ENCODE measurements at regions not wholly inside any gene's neighbourhood (a gene's known extent, or its start where the extent isn't known, plus 50 kb on each side); places are given as distances from the start of the nearest gene placed in this dataset.

DNA sequence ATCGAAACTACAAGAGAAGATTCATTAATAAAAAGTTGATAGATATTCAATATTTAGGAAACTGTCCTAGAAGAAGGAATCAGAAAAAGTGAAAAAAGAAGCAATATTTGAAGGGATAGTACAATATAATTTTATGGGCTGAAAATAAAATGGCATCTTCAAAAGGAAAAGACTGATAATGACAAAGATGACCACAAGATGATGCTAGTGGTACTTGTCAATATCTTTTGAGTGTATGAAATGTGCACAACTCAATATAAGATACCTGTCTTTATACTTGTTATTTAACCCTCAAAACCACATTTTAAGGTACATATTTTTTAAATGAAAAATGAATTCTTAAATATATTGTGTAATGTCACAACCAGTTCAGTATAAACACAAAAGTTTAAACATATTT, 1059.6 kb upstream of the RAG2 start:
- no peak for DNase-seq

- no peak for DNase-seq
These were observed 1049.7 kb upstream of the RAG2 start for GRCh38 chr11:37647767-37648166.

GRCh38 chr11:37643968-37644367, 1045.9 kb upstream of the RAG2 start:
- DNase-seq: no peak

- DNase-seq: no peak
These were observed 1044.3 kb upstream of the RAG2 start for GRCh38 chr11:37642296-37642695.

DNA sequence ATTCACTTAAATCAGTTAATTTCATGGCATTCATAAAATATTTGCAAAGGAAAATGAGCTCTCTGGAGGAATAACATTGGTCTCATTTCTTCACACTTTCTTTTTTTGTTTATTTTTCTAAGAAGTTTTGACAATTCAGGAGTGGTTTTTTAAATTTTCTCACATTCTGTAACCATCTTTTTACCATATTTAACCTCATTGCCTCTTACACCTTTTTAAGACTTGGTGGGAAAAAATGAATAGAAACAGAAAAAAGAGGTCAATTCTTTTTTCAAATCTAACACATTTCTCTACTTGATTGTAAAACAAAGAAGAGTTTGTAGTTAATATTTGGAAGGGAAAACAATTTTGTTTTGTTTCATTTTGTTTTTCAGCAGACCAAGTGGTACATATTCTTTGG, 1034.7 kb upstream of the RAG2 start:
- no peak for DNase-seq

GRCh38 chr11:37630866-37631265, 1032.8 kb upstream of the RAG2 start:
- DNase-seq: no peak

GRCh38 chr11:37623778-37624177, 1025.7 kb upstream of the RAG2 start:
- no peak for DNase-seq

DNA sequence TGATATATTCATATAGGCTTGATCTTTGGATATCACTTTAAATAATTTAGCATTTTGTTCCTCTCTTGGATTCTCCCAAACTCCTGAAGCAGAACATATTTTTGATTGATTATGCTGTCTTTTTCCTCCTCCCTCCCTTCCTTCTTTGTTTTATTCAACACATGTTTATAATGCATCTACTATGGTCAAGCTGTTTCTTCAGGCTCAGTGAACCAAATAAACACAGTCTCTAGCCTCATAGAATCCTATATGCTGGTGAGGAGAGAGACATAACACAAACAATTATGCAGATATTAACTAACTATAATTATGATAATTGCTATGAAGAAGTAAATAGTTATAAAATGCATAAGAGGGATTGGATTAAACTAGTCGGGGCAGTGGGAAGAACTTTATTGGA, 1023.6 kb upstream of the RAG2 start:
- no peak for DNase-seq

DNA sequence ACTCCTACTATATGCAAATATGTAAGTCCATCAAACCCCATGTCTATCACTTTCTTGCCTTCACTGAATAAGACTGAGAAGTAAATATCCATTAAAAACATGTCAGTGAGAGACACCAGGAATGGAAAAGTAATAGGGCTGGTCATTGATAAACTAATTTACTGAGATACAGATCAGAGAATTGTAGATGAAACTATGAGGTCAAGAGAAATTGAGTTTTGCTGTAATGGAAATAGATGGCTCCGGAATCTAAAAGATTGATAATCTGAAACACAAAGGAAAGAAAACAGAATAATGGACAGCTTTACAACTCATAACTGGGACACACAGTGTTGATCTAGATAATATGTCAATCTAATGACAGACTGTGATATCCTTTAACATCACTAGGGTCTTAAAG, 1018.3 kb upstream of the RAG2 start:
- DNase-seq: no peak

- DNase-seq: no peak
These were observed 1015.0 kb upstream of the RAG2 start for GRCh38 chr11:37613031-37613430.

- DNase-seq: no peak
These were observed 1014.1 kb upstream of the RAG2 start for GRCh38 chr11:37612146-37612545.

DNA sequence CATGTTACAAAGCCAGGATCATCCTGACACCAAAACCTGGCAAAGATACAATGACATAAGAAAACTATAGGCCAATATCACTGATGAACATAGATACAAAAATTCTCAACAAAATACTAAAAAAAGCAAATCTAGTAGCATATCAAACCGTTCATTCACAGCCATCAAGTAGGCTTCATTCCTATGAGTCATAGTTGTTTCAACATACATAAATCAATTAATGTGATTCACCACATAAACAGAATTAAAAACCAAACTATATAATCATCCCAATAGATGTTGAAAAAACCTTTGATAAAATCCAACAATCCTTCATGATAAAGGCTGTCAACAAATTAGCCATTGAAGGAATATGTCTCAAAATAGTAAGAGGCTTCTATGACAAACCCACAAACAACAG, 1007.2 kb upstream of the RAG2 start:
- no peak for DNase-seq

DNA sequence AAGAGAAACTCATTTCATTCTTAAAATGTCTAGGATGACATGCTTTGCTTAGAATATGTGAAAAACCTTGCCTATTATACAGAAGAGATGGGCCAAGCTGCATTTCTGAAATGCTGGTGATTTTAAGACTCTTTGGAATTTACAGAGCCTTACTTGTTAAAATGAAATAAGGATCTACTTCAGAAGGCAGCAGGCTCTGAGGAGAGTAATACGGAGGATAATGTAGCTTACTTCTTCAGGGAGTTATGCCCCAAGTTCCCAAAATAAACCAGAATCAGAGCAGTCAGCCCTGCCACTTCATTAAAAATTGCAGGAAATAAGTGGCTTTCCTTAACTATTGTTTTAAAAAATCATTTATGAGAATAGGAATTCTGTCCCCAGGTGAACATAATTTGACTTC, 1000.3 kb upstream of the RAG2 start:
- DNase-seq: no peak

DNA sequence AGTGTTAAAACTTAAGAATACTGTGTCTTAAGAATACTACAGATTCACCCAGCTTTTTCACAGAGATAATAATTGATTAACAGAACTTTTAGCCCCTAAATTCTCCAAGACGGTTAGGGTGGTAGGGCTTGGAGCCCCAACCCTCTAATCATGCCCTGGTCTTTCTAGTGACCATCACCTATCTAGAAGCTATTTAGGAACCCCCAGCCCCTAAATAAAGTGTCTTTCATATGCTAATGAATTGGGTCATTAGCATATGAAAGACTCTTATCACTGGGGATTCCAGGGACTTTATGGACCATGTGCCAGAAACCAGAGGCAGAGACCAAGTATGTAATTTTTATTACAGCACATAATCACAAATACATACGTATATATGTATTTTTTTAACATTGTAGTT, 999.7 kb upstream of the RAG2 start:
- DNase-seq: no peak

- DNase-seq: no peak
These were observed 997.8 kb upstream of the RAG2 start for GRCh38 chr11:37595845-37596244.

DNA sequence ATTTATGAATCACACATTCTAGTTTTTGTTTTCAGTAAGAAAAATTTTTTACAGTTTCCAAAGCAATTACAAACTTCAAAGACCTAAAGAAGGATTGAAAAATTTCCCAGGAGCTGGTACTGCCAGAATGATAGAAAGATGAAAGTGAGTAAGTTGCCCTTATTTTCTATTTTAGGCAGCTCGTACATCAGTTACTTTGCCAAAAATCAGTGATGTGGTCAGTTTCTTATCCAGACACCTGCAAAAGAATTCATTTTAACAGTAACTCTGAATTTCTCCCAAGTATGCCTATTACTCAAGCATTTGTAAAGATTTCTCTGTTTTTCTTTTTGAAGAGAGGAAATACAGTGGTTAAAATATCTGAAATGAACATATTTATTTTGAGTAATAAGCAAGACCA, 976.3 kb upstream of the RAG2 start:
- no peak for DNase-seq

GRCh38 chr11:37572491-37573171, 974.6 kb upstream of the RAG2 start:
- DNase-seq: no peak

DNA sequence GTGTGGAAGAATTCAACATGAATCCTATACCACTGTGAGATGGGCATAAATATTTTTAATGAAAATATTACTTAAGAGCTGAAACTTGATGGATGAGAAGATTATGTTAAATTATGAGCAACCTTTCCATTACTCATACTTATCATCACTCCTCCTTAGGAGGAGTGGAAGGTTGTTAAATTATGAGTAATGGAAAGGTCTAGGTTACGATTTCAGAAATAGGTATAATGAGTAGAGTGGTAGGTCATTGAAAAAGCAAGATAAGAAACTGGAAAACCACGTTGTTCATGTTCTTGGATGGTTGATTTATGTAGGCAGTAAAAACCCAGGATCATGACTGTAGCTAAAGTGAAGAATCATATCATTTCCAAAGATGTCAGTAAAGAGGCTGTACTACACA, 973.2 kb upstream of the RAG2 start:
- no peak for DNase-seq

DNA sequence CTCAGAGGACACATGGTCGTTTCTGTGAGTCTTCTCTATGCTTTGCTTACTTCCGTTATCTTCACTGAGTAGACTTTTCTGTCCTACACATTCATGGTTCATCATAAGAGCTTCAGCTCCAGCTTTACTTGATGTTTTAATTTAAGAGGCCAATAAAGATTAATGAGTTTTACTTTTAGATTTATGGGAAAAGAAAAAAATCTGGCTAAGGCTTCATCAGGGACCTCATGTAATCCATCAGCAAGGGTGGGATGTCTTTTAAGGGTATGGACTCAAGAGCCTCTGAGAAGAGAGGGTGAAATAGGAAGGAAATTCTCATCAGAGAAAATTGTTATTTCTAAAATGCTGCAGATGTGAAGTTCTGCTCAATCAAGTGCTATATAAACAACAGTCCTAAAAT, 963.0 kb upstream of the RAG2 start:
- no peak for DNase-seq

DNA sequence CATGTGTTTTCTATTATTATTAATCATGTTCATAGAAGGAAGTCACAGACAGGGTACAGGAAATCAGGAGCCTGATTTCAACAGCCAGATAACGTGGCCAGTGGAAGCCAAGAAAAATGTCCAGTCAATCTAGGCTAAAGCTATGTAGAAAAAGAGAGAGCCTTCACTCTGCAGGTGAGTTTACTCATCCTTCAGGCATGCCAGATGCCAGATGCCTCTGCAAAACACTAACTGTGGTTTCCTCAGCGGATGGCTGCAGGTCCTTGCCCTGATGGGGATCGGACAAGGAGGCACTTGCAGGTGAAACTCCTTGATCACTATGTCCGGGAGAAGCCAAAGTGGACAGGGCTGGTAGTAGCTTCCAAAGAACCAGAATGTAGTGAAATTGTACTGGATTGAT, 962.3 kb upstream of the RAG2 start:
- DNase-seq: no peak

DNA sequence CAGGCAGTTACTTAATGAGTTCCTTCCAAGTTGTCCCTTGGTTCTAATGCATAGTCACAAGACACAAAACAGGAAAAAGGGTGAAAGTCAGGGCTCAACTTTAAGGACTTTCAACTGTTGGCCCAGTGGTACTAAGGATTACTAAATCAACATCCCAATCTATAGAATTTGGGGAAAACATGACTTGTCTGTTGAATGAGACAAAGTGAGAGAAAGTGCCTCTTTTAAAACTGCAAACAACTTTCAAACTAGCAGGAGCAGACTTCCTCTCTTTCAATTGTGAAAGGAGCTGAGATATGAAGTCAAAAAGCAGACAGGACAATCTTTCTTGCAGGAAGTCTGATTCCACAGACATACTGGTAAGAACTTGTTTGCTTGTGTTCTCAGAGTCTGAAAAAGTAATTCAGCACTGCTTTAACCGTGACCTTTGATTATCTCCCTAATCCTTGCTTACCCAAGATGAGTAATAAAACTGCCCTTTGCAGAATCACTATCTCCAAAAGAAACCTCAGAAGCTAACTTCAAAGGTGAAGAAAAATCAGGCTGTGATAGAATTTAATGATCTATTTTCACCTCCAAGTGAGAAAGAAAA, 960.7 kb upstream of the RAG2 start:
- DNase-seq: no peak

DNA sequence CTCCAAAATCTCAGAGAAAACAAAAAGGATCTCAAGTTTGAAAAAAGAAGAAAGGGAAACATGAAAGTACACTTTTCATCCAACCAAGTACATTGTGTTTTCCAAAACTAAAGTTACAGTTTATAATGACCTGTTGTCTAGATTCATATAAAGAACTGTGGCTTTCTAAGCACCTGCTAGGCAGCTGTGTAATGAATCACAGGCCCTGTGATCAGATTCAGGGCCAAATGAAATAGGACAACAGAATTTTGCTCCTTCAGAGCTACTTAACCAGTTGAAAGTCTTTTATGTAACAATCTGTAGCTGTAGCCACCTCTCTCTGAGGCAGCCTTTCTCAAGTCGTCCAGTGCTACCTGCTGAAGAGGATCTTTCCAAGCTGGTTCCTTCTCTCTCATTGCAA, 960.0 kb upstream of the RAG2 start:
- DNase-seq: no peak

DNA sequence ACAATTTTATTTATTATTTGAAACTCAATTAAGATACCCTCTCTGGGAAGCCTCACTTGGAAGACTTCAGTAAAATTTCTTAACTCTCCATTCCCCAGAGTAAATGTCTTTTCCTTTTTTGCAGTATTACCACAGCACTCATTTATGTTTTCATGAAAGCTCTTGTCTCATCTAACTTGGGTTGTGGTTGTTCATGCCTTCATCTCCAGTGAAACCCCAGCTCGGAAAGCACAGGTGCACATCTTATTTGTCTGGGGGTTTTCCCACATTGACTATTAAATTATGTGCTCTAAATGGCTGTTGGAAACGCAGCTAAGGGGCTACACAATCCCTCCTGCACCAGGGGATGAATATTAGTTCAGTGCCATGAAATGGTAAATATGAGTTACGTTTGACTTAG, 954.2 kb upstream of the RAG2 start:
- no peak for DNase-seq

DNA sequence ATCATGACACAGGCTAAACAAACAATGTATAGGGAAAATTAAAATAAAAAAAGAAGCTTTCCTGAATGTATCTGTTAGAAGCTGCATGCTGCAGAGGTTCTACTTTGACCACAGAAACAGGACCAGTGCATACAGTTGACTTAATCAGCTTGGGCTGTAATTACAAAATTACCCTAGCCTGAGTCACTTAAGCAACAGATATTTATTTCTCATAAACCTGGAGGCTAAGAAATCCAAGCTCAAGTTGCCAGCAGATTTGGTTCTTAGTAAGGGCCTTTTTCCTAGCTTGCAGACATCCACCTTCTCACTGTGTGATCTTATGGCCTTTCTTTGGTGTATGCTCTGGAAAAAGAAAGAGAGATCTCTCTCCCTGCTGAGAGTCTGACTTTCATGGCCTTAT, 946.5 kb upstream of the RAG2 start:
- DNase-seq: no peak
